ENCODE measurements at regions not wholly inside any gene's neighbourhood (a gene's known extent, or its start where the extent isn't known, plus 50 kb on each side); places are given as distances from the start of the nearest gene placed in this dataset.

DNA sequence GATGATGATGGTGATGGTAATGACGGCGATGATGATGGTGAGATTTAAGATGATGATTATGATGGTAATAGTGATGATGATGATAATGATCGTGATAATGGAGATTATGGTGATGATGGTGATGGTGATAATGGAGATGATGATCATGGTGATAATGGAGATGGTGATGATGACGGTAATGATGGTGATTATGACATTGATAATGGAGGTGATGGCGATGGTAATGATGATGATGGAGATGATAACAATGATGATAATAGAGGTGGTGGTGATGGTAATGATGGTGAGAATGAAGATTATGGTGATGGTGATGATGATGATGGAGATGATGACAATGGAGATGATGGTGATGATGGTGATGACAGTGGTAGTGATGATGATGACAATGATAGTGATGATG lies 69.7 kb downstream of the MED10 start:
- TF ChIP-seq MYC (IDR thresholded peaks at IDR 0.05; ENCODE audit: low read depth, low read length) (no peak), POLR2A (IDR thresholded peaks at IDR 0.05; ENCODE audit: low read depth, low read length) (no peak), JUN (IDR thresholded peaks at IDR 0.05; ENCODE audit: borderline replicate concordance, insufficient read depth, insufficient read length, low read depth) (no peak), GATA2 (IDR thresholded peaks at IDR 0.05; ENCODE audit: insufficient read depth, insufficient read length, low read depth, low read length) (no peak), EZH2 (IDR thresholded peaks at IDR 0.05; ENCODE audit: borderline replicate concordance, low read depth, low read length, severe bottlenecking) (no peak), FOS (IDR thresholded peaks at IDR 0.05; ENCODE audit: borderline replicate concordance, insufficient read depth, low read length) (no peak), POLR2AphosphoS5 (IDR thresholded peaks at IDR 0.05; ENCODE audit: insufficient read depth, low read depth, low read length) (no peak)
- TF ChIP-seq, protein P1, sequence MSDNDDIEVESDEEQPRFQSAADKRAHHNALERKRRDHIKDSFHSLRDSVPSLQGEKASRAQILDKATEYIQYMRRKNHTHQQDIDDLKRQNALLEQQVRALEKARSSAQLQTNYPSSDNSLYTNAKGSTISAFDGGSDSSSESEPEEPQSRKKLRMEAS (IDR thresholded peaks at IDR 0.05; ENCODE audit: insufficient read depth, insufficient read length): no peak
- Histone ChIP-seq H3K27me3 (ENCODE audit: control insufficient read depth in 2 of 2, insufficient read depth in 2 of 2, low read length in 2 of 2) (no peaks in the 10 kb centered on the region), H3K4me3 (replicated peaks in 1 of 3; ENCODE audit: insufficient read depth in 1 of 3, low read depth in 1 of 3, low read length in 3 of 3) (no peak overlapping the region), H3K4me1 (ENCODE audit: control insufficient read depth, extremely low read depth, insufficient read depth, low read length) (no peaks in the 10 kb centered on the region), H4K20me1 (replicated peaks; ENCODE audit: control insufficient read depth, extremely low read depth, insufficient read depth, low read length) (no peaks in the 10 kb centered on the region), H3K9ac (replicated peaks; ENCODE audit: extremely low read depth, insufficient read depth, low read length) (no peak overlapping the region), H2AFZ (ENCODE audit: low read depth, low read length) (no peak overlapping the region), H3K9me1 (replicated peaks; ENCODE audit: control insufficient read depth, extremely low read depth, insufficient read depth, low read length) (no peaks in the 10 kb centered on the region), H3K79me2 (ENCODE audit: control insufficient read depth, insufficient read depth, low read length) (no peaks in the 10 kb centered on the region), H3K27ac (ENCODE audit: insufficient read depth, low read depth, low read length) (no peak overlapping the region), H3K9me3 (replicated peaks; ENCODE audit: control insufficient read depth, insufficient read depth, low read length) (no peaks in the 10 kb centered on the region), H3K36me3 (ENCODE audit: control insufficient read depth in 2 of 2, extremely low read depth in 1 of 2, insufficient read depth in 2 of 2, low read length in 2 of 2) (no peaks in the 10 kb centered on the region), H3K4me2 (ENCODE audit: insufficient read depth, low read length) (no peak overlapping the region)
- dilution Hi-C loops (cut with MboI; ENCODE audit: extremely low pct_ligation_motif_present, low sequenced_read_pairs): no loop called here
- DNase-seq (ENCODE audit: low read depth, low spot score): no peak
- BruUV-seq (replicated peaks): no TSS peak
- FAIRE-seq: no peak
- ChIA-PET POLR2A (no interaction called here), CTCF (interaction anchor here (1.2 kb wide), 1 partner anchor 70 kb away, joined by 3 read pairs; the partner anchor contains the start of gene MED10)
- intact Hi-C loops (cut with micrococcal nuclease): no loop called here

DNA sequence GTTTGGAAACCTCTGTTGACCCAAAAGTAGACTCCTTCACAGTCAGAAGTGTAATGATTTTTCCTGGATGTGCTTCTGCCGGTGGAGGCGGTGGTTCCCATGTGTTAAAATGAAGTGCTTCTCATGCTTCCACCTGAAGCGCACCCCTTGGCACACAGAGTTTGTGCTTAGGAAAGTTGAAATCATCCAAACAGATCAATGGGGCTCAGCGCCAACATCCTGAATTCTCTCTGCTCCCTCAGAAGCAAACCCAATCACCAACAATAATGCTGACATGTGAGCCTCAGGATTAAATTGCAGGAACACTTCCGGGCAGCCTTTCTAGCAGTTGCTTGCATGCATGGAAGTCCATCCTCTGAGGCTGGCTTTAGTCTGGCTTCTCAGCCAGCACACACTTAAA lies 71.0 kb downstream of the MED10 start:
- Histone ChIP-seq H3K36me3 (ENCODE audit: control insufficient read depth in 2 of 2, extremely low read depth in 1 of 2, insufficient read depth in 2 of 2, low read length in 2 of 2) (no peaks in the 10 kb centered on the region), H4K20me1 (replicated peaks; ENCODE audit: control insufficient read depth, extremely low read depth, insufficient read depth, low read length) (no peaks in the 10 kb centered on the region), H3K4me3 (replicated peaks in 1 of 3; ENCODE audit: insufficient read depth in 1 of 3, low read depth in 1 of 3, low read length in 3 of 3) (no peak overlapping the region), H2AFZ (ENCODE audit: low read depth, low read length) (no peak overlapping the region), H3K27me3 (ENCODE audit: control insufficient read depth in 2 of 2, insufficient read depth in 2 of 2, low read length in 2 of 2) (no peaks in the 10 kb centered on the region), H3K9me3 (replicated peaks; ENCODE audit: control insufficient read depth, insufficient read depth, low read length) (no peaks in the 10 kb centered on the region), H3K27ac (ENCODE audit: insufficient read depth, low read depth, low read length) (no peak overlapping the region), H3K79me2 (ENCODE audit: control insufficient read depth, insufficient read depth, low read length) (no peaks in the 10 kb centered on the region), H3K4me2 (ENCODE audit: insufficient read depth, low read length) (no peak overlapping the region), H3K9ac (replicated peaks; ENCODE audit: extremely low read depth, insufficient read depth, low read length) (no peak overlapping the region), H3K4me1 (ENCODE audit: control insufficient read depth, extremely low read depth, insufficient read depth, low read length) (no peaks in the 10 kb centered on the region), H3K9me1 (replicated peaks; ENCODE audit: control insufficient read depth, extremely low read depth, insufficient read depth, low read length) (no peaks in the 10 kb centered on the region)
- FAIRE-seq: no peak
- POLR2A ChIA-PET: no interaction called here
- TF ChIP-seq GATA2 (IDR thresholded peaks at IDR 0.05; ENCODE audit: insufficient read depth, insufficient read length, low read depth, low read length): no peak
- no peak for TF ChIP-seq EZH2 (IDR thresholded peaks at IDR 0.05; ENCODE audit: borderline replicate concordance, low read depth, low read length, severe bottlenecking)
- TF ChIP-seq, protein P1 (IDR thresholded peaks at IDR 0.05; ENCODE audit: insufficient read depth, insufficient read length): no peak
- no peak for TF ChIP-seq POLR2AphosphoS5 (IDR thresholded peaks at IDR 0.05; ENCODE audit: insufficient read depth, low read depth, low read length)
- no peak for TF ChIP-seq POLR2A (IDR thresholded peaks at IDR 0.05; ENCODE audit: low read depth, low read length)
- TF ChIP-seq FOS (IDR thresholded peaks at IDR 0.05; ENCODE audit: borderline replicate concordance, insufficient read depth, low read length): no peak
- TF ChIP-seq JUN (IDR thresholded peaks at IDR 0.05; ENCODE audit: borderline replicate concordance, insufficient read depth, insufficient read length, low read depth): no peak
- no peak for TF ChIP-seq MYC (IDR thresholded peaks at IDR 0.05; ENCODE audit: low read depth, low read length)
- TF ChIP-seq, protein P2, sequence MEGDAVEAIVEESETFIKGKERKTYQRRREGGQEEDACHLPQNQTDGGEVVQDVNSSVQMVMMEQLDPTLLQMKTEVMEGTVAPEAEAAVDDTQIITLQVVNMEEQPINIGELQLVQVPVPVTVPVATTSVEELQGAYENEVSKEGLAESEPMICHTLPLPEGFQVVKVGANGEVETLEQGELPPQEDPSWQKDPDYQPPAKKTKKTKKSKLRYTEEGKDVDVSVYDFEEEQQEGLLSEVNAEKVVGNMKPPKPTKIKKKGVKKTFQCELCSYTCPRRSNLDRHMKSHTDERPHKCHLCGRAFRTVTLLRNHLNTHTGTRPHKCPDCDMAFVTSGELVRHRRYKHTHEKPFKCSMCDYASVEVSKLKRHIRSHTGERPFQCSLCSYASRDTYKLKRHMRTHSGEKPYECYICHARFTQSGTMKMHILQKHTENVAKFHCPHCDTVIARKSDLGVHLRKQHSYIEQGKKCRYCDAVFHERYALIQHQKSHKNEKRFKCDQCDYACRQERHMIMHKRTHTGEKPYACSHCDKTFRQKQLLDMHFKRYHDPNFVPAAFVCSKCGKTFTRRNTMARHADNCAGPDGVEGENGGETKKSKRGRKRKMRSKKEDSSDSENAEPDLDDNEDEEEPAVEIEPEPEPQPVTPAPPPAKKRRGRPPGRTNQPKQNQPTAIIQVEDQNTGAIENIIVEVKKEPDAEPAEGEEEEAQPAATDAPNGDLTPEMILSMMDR (IDR thresholded peaks at IDR 0.05; ENCODE audit: extremely low read depth in 1 of 2, insufficient read depth in 1 of 2, low read depth in 1 of 2, low read length in 2 of 2): no peak
- dilution Hi-C loops (cut with MboI; ENCODE audit: extremely low pct_ligation_motif_present, low sequenced_read_pairs) (no loop called here), intact Hi-C loops (cut with micrococcal nuclease) (no loop called here)
- DNase-seq (ENCODE audit: low read depth, low spot score): no peak
- CTCF ChIA-PET: interaction anchor here (1.2 kb wide), 1 partner anchor 71 kb away, joined by 3 read pairs; the partner anchor contains the start of gene MED10
- no TSS peak for BruUV-seq (replicated peaks)
